PC-9 (cell line): ENCODE measurements at regions not wholly inside any gene's neighbourhood (a gene's known extent, or its start where the extent isn't known, plus 50 kb on each side); places are given as distances from the start of the nearest gene placed in this dataset.

ENCODE experiments used
- BruUV-seq: library from RNA; stranded (reverse); fragments of 400-500 nt; replicated peaks from 2 replicates; lab custom pipeline; 2021; lab: Mats Ljungman, UMichigan
- CTCF ChIA-PET: fragments of 300-600 bp; sonication (Branson Sonifier 250); formaldehyde crosslinking; loops from one replicate; lab custom pipeline; 2022; ENCODE audit warnings: antibody characterized with exemption; lab: Charles Lee
- POLR2A ChIA-PET: fragments of 300-600 bp; sonication (Branson Sonifier 250); formaldehyde crosslinking; loops from one replicate; lab custom pipeline; 2022; ENCODE audit warnings: antibody characterized with exemption; ENCODE audit not compliant: unreplicated experiment; lab: Charles Lee
- DNase-seq, 2 experiments: peaks; one replicate each; pipeline versions ENCODE4 v3.0.0 to v3.0.0-alpha.2; 2015 to 2022; ENCODE audit warnings: mixed read lengths in 1 of 2
- H2AFZ ChIP-seq: fragments of 200-600 bp; sonication (generic); 2 replicates; pipeline ENCODE4 v1.8.1; 2017; ENCODE audit warnings: antibody characterized with exemption
- H3F3A ChIP-seq: fragments of 200-600 bp; sonication (generic); 2 replicates; pipeline ENCODE4 v1.8.1; 2017; ENCODE audit warnings: antibody characterized with exemption, mild to moderate bottlenecking, low read depth; ENCODE audit not compliant: insufficient read depth
- H3K27ac ChIP-seq: fragments of 200-600 bp; sonication (generic); 2 replicates; pipeline ENCODE4 v1.6.1; 2016; ENCODE audit warnings: mixed run types
- H3K27me3 ChIP-seq: fragments of 200-600 bp; sonication (generic); 2 replicates; pipeline ENCODE4 v1.6.1; 2016; ENCODE audit warnings: low read depth, mixed run types; ENCODE audit not compliant: insufficient read depth
- H3K36me3 ChIP-seq: fragments of 200-600 bp; sonication (generic); 2 replicates; pipeline ENCODE4 v1.6.1; 2016; ENCODE audit warnings: low read depth, mixed run types
- H3K4me1 ChIP-seq: fragments of 200-600 bp; sonication (generic); replicated peaks from 2 replicates; pipeline ENCODE4 v1.6.1; 2016; ENCODE audit warnings: mixed run types; ENCODE audit not compliant: insufficient read depth
- H3K4me2 ChIP-seq: fragments of 200-600 bp; sonication (generic); 2 replicates; pipeline ENCODE4 v1.6.1; 2017; ENCODE audit warnings: mixed run types
- H3K4me3 ChIP-seq: fragments of 200-600 bp; sonication (generic); 2 replicates; pipeline ENCODE4 v1.6.1; 2016; ENCODE audit warnings: mixed run types
- H3K79me2 ChIP-seq: fragments of 200-600 bp; sonication (generic); 2 replicates; pipeline ENCODE4 v1.6.1; 2017; ENCODE audit warnings: low read depth, mixed run types
- H3K9me2 ChIP-seq: fragments of 200-600 bp; sonication (generic); 2 replicates; pipeline ENCODE4 v1.8.1; 2017; ENCODE audit warnings: mild to moderate bottlenecking; ENCODE audit not compliant: insufficient read depth
- H3K9me3 ChIP-seq: fragments of 200-600 bp; sonication (generic); 2 replicates; pipeline ENCODE4 v1.8.1; 2016; ENCODE audit warnings: low read depth; ENCODE audit not compliant: insufficient read depth
- H4K20me1 ChIP-seq: fragments of 200-600 bp; sonication (generic); 2 replicates; pipeline ENCODE4 v1.8.1; 2017; ENCODE audit not compliant: insufficient read depth
- CTCF ChIP-seq: fragments of 200-600 bp; sonication (generic); conservative IDR thresholded peaks from 2 replicates; pipeline ENCODE4 v1.6.1; 2017; ENCODE audit warnings: mixed run types, antibody characterized with exemption, mild to moderate bottlenecking, moderate library complexity
- EZH2 ChIP-seq: fragments of 200-600 bp; sonication (generic); IDR thresholded peaks from 2 replicates; pipeline ENCODE4 v1.8.0; 2017; ENCODE audit warnings: antibody characterized with exemption, low read depth
- intact Hi-C: fragments of 100-400 bp; cut with micrococcal nuclease; formaldehyde crosslinking; loops from one replicate; pipeline ENCODE4 v1.10.0; 2022; ENCODE audit not compliant: unreplicated experiment

DNA sequence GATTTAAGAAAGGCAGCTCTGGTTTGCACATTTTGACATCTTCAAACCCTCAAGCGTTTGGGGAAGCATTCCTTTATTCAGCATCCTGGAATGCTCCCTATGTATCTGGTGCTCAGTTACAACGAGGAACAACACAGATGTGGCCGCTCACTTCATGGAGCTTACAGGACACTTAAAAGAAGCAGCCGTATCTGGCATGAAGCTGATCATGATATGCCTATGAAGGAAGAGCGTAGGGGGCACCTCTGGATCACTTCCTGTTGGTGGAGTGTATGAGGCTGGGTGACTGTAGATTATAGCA, 72.3 kb upstream of the TP53I11 start:
- H3F3A ChIP-seq = no peaks in the 10 kb centered on the region
- no peak overlapping the region for H3K27ac ChIP-seq
- no peaks in the 10 kb centered on the region for H3K36me3 ChIP-seq
- no peak for DNase-seq
- no peaks in the 10 kb centered on the region for H3K9me3 ChIP-seq
- H3K79me2 ChIP-seq = no peaks in the 10 kb centered on the region
- no peaks in the 10 kb centered on the region for H3K9me2 ChIP-seq
- peaks cover 30% of the 10 kb centered on the region for H3K27me3 ChIP-seq
- BruUV-seq = no TSS peak
- no peak overlapping the region for H3K4me2 ChIP-seq
- no peak overlapping the region for H3K4me3 ChIP-seq
- POLR2A ChIA-PET = no interaction called here
- H4K20me1 ChIP-seq = no peaks in the 10 kb centered on the region
- intact Hi-C loops = no loop called here
- CTCF ChIA-PET = no interaction called here
- TF ChIP-seq CTCF = no peak
- TF ChIP-seq EZH2 = no peak
- H2AFZ ChIP-seq = no peak overlapping the region
- H3K4me1 ChIP-seq = no peaks in the 10 kb centered on the region

- Histone ChIP-seq H3K27ac (no peak overlapping the region), H4K20me1 (no peaks in the 10 kb centered on the region), H3K9me2 (no peaks in the 10 kb centered on the region), H3K27me3 (peaks cover 43% of the 10 kb centered on the region), H2AFZ (no peak overlapping the region), H3K4me3 (no peak overlapping the region), H3K79me2 (no peaks in the 10 kb centered on the region), H3K36me3 (no peaks in the 10 kb centered on the region), H3K9me3 (no peaks in the 10 kb centered on the region), H3F3A (no peaks in the 10 kb centered on the region), H3K4me2 (no peak overlapping the region), H3K4me1 (no peaks in the 10 kb centered on the region)
- TF ChIP-seq CTCF (no peak), EZH2 (no peak)
- DNase-seq = no peak
- intact Hi-C loops = no loop called here
- CTCF ChIA-PET = no interaction called here
- no TSS peak for BruUV-seq
- POLR2A ChIA-PET = no interaction called here
These were observed 73.6 kb upstream of the TP53I11 start for GRCh38 chr11:45024316-45024715.

- no TSS peak for BruUV-seq
- no peak overlapping the region for H3K4me2 ChIP-seq
- DNase-seq = no peak
- no peak overlapping the region for H3K27ac ChIP-seq
- CTCF ChIA-PET = no interaction called here
- H3K27me3 ChIP-seq = peaks cover 44% of the 10 kb centered on the region
- POLR2A ChIA-PET = no interaction called here
- no peaks in the 10 kb centered on the region for H3K4me1 ChIP-seq
- no peak overlapping the region for H3K4me3 ChIP-seq
- no peaks in the 10 kb centered on the region for H3K9me3 ChIP-seq
- H3F3A ChIP-seq = no peaks in the 10 kb centered on the region
- H3K36me3 ChIP-seq = no peaks in the 10 kb centered on the region
- no peak overlapping the region for H2AFZ ChIP-seq
- no peaks in the 10 kb centered on the region for H3K9me2 ChIP-seq
- no peaks in the 10 kb centered on the region for H4K20me1 ChIP-seq
- H3K79me2 ChIP-seq = no peaks in the 10 kb centered on the region
- TF ChIP-seq CTCF (no peak), EZH2 (no peak)
- intact Hi-C loops = no loop called here
These were observed 74.3 kb upstream of the TP53I11 start for GRCh38 chr11:45024846-45025588.
